GM19455 (cell line): ENCODE measurements at regions not wholly inside any gene's neighbourhood (a gene's known extent, or its start where the extent isn't known, plus 50 kb on each side); places are given as distances from the start of the nearest gene placed in this dataset.
"Not testable (repeated sequence)": the region's sequence is repeated elsewhere in the genome, so short reads cannot be mapped to it uniquely, and the experiment has no call there.

Experiments
- ATAC-seq: cut with Tn5 transposase; IDR thresholded peaks from one replicate; pipeline ENCODE4 v1.9.1; 2021; ENCODE audit not compliant: unreplicated experiment

DNA sequence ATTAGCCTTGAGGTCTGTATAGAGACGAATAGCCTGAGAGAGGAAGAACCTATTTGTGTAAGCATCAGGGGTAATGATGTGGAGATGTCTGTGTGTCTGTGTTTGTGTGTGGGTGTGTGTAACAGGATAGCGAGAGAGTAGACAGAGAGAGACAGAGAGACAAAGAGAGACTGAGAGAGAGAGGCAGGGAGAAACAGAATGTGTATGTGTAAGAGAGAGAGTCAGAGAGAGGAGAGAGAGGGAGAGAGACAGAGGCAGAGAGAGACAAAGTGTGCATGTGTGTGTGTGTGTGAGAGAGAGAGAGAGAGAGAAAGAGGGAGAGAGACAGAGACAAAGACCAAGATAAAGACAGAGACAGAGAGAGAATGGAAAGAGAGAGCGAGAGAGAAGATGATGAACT lies 396.1 kb downstream of the PAX1 start:
- ATAC-seq: no peak

DNA sequence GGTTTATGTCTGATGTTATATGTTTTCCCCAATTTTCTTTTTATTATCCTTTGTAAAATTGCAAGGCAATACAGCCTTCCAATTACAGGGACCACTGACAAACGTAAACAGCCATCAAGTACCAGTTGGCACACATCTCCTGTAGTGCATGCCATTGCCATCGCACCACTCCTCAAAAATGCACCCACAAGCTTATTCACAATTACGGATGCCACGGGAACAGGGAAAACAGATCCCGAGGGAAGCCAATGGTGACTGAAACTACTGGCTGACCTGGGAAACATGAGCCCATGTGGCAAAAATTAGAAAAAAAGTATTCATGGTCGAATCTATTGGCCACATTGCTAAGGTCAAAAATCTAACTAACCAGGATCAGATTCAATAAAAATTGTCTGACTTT lies 395.2 kb downstream of the PAX1 start:
- ATAC-seq: no peak

DNA sequence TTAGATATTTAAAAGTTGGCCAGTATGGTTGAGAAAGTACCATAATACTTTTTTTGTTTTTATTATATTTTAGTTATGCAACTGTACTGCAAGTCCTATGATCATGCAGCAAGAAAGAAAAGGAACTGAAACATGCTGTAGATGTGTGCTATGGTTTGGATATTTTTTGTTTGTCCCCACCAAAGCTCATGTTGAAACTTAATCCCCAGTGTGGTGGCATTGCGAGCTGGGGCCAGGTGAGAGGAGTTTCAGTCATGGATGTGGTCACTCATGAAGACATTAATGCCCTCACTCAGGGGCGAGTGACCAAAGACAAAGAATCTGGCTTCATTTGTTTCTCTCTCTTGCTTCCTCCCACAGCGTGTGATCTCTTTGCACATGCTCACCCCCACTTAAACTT lies 393.9 kb downstream of the PAX1 start:
- ATAC-seq: no peak

DNA sequence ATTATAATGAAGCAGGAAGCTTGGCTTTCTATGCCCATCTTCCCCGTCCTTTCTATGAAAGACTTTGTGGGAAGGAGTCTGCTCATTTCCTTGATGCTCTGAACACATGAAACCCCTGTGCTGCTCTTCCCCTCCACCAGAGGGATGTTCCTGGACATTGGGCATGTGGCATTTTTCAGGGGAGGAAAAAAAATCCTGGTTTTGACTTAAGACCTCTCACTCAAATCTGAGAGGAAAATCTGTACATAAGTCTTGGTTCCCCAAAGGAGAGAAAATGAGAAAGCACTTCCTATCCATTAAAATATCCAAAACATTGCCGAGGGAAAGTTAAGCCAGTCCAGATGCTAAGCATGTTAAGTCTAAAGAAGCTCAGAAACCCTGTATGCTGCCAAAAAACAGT lies 393.0 kb downstream of the PAX1 start:
- no peak for ATAC-seq

DNA sequence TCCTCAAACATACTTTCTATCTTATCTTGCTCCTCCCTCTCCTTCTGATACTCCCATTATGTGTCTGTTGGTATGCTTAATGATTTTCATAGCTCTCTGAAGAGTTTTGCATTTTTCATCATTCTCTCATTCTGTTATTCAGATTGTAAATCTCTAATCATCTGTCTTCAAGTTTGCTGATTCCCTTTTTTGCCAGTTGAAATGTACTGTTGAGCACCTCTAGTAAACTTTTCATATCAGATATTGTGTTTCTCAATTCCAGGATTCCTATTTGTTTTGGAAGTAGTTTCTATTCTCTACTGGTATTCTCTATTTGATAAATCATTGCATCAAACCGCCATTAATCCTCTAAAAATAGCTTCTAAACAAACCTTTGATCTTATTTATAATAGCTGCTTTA lies 387.7 kb downstream of the PAX1 start:
- ATAC-seq: no peak

DNA sequence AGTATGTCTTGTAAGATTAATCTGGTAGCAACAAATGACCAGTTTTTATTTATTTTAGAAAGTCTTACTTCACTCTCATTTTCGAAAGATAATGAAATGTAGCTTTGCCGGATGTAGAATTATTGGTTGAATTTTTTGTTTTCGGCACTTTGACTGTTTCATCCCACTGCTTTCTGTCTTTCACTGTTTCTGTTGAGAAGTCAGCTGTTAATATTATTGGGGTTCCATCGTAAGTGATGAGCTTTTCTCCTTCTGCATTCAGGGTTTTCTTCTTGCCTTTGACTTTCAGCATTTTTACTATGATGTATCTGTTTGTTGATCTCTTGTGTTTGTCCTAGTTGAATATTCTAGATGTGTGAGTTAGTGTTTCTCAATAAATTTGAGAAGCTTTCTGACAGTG lies 383.4 kb downstream of the PAX1 start:
- no peak for ATAC-seq

DNA sequence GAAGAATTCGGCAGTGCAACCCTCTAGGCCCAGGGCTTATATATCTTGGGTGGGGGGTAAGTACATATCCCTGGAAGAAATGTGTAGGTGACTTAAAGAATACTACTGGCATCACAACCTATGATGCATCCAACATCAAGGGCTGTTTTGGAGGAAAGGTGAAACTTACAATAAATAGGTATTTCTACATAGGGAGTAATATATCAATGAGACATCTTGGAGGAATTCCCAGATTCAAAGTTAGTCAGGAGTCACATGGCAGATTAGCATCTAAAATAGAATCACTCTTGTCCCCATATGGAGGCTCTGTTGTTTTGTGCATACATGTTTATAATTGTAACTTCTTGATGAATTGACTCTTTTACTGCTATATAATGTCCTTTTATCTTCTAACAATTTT lies 375.5 kb downstream of the PAX1 start:
- ATAC-seq: no peak

DNA sequence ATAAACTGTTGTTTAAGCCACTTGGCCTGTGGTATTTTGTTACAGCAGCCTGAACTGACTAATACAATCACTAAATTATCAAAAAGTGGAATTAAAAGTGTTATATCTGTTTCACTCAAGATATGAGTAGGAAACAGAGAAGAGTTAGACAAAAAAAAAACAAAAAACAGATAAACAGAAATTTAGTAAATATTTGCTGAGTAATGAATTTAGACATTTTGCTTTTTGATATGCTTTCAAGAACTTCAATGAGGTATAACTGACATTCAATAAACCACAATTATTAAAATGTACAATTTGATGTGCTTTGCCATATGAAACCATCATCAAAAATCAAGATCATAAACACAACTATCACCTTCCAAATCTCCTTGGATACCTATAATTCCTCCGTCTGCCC lies 369.2 kb downstream of the PAX1 start:
- no peak for ATAC-seq

DNA sequence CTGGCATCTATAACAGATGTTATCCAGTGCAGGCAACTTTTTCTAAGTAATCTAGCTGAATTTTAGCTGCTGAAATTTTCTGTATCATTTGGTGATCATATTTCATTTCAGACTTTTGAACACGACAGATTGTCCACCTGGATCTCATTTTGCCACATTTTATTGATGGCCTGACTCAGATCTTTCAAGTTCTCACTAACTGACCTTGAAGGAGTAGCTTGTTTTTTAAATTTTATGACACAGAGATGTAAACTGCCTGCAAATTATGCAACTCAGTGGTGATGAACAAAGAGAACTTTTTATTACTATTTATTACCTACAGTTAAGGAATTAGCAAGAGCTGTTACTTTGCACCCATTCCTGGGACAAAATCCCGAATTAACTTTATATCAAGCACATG lies 366.4 kb downstream of the PAX1 start:
- no peak for ATAC-seq

DNA sequence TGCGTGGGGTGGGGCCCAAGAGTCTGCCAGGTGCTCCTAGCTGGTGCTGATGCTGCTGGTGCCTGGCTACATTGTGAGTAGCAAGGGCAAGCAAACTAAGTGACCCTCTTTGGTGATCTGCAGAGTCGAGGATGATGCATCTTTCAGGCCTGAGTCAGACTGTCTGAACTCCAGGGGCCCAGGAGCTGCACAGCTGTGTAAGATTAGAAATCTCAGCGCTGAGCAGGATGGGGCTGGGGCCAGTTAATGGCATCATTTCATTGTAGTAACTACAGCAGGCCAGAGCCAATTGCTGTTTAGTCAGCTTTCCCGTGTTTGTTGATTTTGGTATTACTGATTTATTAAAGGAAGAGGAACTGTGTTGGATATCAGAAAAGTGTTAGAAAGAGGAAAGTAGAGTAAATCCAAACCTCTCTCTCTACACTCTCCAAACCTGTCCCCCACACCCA lies 365.2 kb downstream of the PAX1 start:
- ATAC-seq: no peak

DNA sequence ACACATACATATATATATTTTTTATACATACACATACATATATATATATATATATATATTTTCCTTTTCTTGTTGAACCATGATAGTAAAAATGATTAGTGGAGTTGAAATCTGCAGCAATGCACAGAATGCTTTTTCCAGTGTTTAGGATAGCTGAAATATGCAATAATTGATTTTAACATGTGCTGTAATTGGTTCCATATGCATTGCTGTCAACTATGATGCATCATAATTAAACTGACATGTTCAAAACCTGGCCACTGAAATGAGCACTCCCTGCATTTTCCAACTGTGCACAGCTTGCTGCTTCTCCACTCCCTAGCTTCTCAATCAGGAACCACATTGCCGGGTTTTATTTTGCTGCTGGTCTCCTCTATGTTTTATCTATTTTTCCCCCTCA lies 358.3 kb downstream of the PAX1 start:
- no peak for ATAC-seq

DNA sequence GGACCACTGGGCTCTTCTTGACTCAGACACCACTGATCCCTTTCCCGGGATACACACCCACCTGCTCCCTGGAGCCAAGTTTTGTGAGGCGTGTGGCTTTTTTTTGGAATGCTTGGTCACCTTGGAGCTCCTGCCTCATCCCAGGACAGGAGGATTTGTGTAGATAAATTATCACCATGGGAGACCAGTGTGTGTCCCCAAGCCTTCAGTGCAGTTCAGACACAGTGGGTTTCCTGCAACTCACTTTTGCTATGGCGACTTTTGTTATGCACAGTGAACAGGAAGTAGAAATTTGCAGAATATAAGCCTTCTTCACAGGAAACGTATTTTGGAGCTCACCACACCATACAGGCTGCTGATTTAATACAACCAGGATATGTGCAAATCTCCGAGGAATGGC lies 357.4 kb downstream of the PAX1 start:
- no peak for ATAC-seq

DNA sequence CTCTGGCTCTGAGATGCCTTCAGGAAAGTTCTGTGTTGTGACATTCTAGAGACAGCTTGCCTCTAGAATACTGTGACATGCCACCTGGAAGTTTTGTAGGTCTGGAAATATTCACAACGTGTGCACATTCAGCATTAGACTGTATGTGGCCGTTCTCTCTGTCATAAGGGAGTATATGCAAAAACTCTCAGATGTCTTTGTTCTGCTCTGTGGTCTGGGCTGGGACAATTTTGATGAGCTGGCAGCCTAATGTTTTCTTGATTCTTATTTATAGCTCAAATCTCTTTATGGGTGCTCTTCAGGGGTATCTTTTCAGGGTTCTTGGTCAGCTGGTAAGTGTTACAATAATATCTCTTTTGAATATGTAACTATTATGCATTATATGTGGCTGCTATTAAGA lies 355.1 kb downstream of the PAX1 start:
- no peak for ATAC-seq

DNA sequence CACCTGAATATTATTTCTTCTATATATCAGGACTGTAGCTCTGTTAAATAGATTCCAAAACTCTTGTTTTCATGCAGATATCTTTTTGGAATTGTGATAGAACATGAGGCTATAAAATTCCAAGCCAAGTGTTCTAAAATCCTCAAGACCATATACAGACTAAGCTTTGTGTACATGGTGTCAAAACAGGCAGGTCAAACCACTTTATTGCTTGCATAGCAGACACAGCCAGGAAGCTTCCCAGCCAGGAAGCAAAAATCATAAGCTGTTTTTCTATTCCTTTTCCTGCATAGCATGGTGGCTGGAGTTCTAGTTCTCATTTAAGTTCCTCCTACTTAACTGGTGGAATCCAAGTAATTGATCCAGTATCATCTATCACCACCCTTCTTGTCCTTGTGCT lies 353.3 kb downstream of the PAX1 start:
- no peak for ATAC-seq

DNA sequence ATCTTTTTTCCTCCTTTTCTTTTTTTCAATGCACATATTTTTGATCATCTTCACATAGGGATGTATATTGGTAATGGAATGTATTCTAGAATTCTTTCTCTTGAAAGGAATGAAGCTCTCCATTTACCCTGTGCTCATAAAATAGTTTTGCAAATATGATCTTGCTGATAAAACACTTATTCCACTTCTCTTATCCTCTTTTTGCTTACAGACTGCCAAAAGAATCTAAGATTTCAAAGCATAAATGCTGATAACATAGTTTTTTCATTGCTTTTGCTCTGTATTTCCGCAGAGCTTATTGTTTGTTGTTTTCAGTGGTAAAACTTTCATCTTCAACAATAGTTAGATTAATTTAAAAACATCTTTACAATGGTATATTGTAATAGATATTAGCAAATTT lies 350.5 kb downstream of the PAX1 start:
- no peak for ATAC-seq

DNA sequence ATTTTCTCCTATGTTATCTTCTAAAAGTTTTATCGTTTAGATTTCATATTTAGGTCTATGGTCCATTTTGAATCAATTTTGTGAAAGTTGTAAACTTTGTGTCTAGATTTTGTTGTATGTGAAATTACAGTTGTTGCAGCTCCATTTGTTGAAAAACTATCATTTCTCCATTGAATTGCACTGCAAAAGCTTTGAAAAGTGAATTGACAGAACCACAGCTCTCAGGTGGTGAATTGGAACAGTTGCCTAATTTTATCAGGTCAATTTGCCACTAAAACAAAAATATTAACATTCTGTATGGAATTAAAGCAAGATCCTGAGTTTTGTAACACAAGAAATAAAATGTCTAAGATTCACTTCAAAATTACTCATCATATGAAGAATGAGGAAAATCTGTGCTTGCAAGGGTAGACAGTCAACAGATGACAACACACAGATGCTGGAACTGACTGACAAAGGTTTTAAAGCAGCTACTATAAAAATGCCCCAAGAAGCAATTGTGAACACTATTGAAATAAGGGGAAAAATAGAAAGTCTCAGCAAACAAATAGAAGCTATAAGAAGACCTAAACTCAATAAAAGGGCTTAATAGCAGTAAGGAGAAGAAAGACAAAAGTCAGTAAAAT lies 346.7 kb downstream of the PAX1 start:
- ATAC-seq: no peak

DNA sequence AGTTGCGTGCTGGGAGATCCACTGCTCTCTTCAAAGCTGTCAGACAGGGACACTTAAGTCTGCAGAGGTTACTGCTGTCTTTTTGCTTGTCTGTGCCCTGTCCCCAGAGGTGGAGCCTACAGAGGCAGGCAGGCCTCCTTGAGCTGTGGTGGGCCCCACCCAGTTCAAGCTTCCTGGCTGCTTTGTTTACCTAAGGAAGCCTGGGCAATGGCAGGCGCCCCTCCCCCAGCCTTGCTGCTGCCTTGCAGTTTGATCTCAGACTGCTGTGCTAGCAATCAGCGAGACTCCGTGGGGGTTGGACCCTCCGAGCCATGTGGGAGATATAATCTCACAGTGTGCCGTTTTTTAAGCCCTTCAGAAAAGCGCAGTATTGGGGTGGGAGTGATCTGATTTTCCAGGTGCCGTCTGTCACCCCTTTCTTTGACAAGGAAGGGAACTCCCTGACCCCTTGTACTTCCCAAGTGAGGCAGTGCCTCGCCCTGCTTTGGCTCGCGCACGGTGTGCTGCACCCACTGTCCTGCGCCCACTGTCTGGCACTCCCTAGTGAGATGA lies 340.6 kb downstream of the PAX1 start:
- ATAC-seq: not testable (repeated sequence)

DNA sequence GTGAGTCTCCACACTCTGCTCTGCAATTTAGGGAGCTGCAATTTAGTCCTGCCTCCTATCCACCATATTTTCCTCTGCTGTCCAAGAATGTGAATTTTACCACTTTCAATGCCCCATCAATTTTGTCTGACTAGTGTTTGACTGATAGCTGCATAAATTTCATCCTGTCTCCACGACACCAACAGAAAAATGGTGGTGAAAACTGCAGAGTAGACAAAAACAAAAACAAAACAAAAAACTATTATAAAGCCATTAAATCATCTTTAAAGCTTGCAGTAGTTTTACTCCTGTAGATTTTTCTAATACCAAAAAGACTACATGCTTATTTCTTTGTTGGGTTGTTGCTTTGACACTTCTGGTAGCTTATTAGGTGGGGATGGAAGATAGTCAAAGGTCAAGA lies 322.0 kb downstream of the PAX1 start:
- no peak for ATAC-seq

DNA sequence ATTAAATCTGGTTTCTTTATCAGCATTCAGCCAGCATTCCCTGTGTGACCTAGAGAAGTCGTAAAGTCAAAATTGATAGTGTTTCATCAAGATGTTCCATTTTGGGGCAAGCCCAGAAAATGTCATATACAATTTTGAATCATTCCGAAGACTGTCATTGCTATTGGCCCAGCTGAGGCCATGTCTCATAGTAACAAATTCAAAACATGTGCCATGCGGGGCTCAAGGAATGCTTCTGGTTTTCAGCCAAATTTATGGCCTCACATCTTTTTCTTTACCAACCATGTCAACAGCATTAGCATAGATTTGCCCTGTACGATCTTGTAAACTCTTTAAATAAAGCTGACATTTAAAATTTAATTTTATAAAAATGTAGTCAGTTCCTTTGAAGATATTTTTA lies 314.7 kb downstream of the PAX1 start:
- no peak for ATAC-seq

DNA sequence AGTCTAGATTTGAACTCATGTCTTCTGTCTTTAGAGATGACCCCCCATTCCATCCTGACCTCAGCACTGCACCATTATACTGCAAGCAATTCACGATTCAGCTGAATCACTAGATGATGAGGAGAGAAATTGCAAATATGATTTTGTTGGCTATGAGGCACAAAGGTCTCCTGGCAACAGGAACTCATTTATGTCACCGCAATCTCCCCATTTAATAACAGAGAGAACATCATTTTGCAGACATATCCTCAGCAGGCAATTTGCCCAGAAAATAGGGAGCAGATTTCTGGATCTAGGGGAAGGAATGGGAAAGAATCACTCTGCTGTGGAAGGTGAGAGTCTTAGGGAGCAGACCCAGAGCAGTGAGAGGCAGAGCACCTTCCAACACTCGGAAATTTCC lies 303.0 kb downstream of the PAX1 start:
- no peak for ATAC-seq

DNA sequence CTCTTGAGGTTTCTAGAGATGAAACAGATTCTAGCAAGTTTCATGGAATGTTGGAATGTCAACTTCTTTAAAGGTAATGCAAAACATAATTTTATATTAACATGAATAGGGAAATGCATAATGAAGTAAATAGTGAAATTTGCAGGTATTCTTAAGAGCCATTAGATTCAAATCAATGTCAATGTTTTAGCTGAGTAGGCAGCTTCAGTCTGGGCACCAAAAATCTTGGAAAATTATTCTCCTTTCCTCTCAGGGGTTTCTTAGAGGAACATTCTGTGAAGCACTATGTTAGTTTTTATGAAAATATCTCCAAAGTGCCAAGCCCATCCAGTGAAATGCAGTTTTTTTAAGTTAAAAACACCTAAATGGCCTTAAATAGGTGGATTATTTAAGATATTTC lies 300.8 kb downstream of the PAX1 start:
- ATAC-seq: no peak

DNA sequence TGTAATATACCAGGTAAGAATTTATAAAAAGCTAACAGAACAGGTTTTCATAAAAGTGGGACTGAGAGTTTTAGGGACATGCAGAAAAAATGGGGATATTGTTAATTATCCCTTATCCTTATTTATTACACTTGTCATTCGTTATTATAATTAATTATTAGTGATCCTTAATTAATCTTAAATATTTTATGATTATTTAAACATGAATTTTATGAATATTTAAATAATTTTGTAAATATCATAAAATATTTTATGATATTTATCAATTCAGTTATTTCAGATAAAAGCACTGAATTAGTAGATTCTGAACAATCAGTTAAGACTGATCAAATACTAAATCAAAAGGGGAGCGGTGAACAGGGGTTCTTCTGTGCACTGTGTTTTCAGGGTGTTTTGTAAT lies 300.1 kb downstream of the PAX1 start:
- ATAC-seq: no peak

DNA sequence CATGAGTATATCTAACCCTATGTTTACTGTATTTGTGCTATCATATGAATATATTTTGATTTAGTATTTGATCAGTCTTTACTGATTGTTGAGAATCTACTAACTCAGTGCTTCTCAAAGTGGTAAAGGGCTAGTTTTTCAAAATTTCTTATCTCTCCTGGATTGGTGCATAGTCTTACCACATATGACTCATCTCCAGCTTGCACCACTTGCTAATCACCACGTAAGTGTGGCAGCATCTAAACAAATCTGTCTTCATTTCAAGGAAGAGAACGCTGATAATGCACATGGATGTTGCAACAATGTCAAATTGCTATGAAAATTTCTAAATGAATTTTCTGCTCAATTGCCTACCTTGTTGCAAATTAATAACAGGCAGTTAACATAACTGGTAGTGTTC lies 299.5 kb downstream of the PAX1 start:
- ATAC-seq: no peak
